Neural cell (in vitro differentiated cells): ENCODE measurements at regions not wholly inside any gene's neighbourhood (a gene's known extent, or its start where the extent isn't known, plus 50 kb on each side); places are given as distances from the start of the nearest gene placed in this dataset.

Experiments
- H2AFZ ChIP-seq: fragments of 200-600, 300-800 bp; sonication (generic), shearing (Covaris generic); 2 replicates; pipeline ENCODE4 v1.6.0; 2014; ENCODE audit warnings: low read depth, mild to moderate bottlenecking, antibody characterized with exemption, low read length, moderate library complexity
- H3F3A ChIP-seq: fragments of 200-600 bp; shearing (Covaris generic); 2 replicates; pipeline ENCODE4 v1.6.1; 2016; ENCODE audit warnings: mild to moderate bottlenecking, moderate library complexity, mixed read lengths, antibody characterized with exemption, low read length; ENCODE audit not compliant: insufficient read depth, poor library complexity, severe bottlenecking
- H3K27ac ChIP-seq: fragments of 200-600, 300-800 bp; sonication (generic), shearing (Covaris generic); 2 replicates; pipeline ENCODE4 v1.5.1; 2014; ENCODE audit warnings: mild to moderate bottlenecking, low read length, moderate library complexity
- H3K27me3 ChIP-seq: fragments of 300-800, 200-600 bp; sonication (generic), shearing (Covaris generic); 2 replicates; pipeline ENCODE4 v1.6.0; 2014; ENCODE audit warnings: mild to moderate bottlenecking, low read depth, low read length, moderate library complexity; ENCODE audit not compliant: insufficient read depth
- H3K36me3 ChIP-seq: fragments of 300-800, 200-600 bp; sonication (generic), shearing (Covaris generic); 2 replicates; pipeline ENCODE4 v1.5.1; 2014; ENCODE audit warnings: mild to moderate bottlenecking, antibody characterized with exemption, low read length, moderate library complexity; ENCODE audit not compliant: insufficient read depth
- H3K4me2 ChIP-seq: fragments of 300-800, 200-600 bp; sonication (generic), shearing (Covaris generic); 2 replicates; pipeline ENCODE4 v1.6.0; 2014; ENCODE audit warnings: mild to moderate bottlenecking, low read length
- H3K4me3 ChIP-seq: fragments of 300-800, 200-600 bp; sonication (generic), shearing (Covaris generic); 2 replicates; pipeline ENCODE4 v1.5.1; 2014; ENCODE audit warnings: mild to moderate bottlenecking, low read length, moderate library complexity
- H3K79me2 ChIP-seq: fragments of 200-600 bp; shearing (Covaris generic); replicated peaks from 2 replicates; pipeline ENCODE4 v1.6.0; 2014; ENCODE audit warnings: mild to moderate bottlenecking, low read length, moderate library complexity; ENCODE audit not compliant: insufficient read depth
- H3K9ac ChIP-seq: fragments of 300-800, 200-600 bp; sonication (generic), shearing (Covaris generic); 2 replicates; pipeline ENCODE4 v1.6.1; 2016; ENCODE audit warnings: mild to moderate bottlenecking, low read length, mixed read lengths
- H3K9me2 ChIP-seq: fragments of 200-600 bp; shearing (Covaris generic); 2 replicates; pipeline ENCODE4 v1.6.1; 2016; ENCODE audit warnings: mild to moderate bottlenecking, low read length, mixed read lengths; ENCODE audit not compliant: insufficient read depth
- H3K9me3 ChIP-seq: fragments of 200-600, 300-800 bp; sonication (generic), shearing (Covaris generic); 2 replicates; pipeline ENCODE4 v1.6.1; 2016; ENCODE audit warnings: mild to moderate bottlenecking, mixed run types, low read length, moderate library complexity, mixed read lengths
- H4K20me1 ChIP-seq: fragments of 200-600 bp; shearing (Covaris generic); 2 replicates; pipeline ENCODE4 v1.6.1; 2016; ENCODE audit warnings: mild to moderate bottlenecking, mixed run types; ENCODE audit not compliant: insufficient read depth
- CTCF ChIP-seq: fragments of 450-650 bp; IDR thresholded peaks from 2 replicates; pipeline ENCODE4 v1.5.1; 2014; ENCODE audit warnings: antibody characterized with exemption, mild to moderate bottlenecking, moderate library complexity; ENCODE audit not compliant: poor library complexity, severe bottlenecking
- EP300 ChIP-seq: fragments of 450-650 bp; conservative IDR thresholded peaks from 2 replicates; pipeline ENCODE4 v1.6.1; 2014; ENCODE audit warnings: antibody characterized with exemption, mild to moderate bottlenecking, moderate library complexity; ENCODE audit not compliant: poor library complexity, severe bottlenecking
- EZH2 ChIP-seq: fragments of 200-600, 300-800 bp; shearing (Covaris generic), sonication (generic); IDR thresholded peaks from 2 replicates; pipeline ENCODE4 v1.6.1; 2014; ENCODE audit warnings: antibody characterized with exemption, low read length, borderline replicate concordance, mild to moderate bottlenecking; ENCODE audit not compliant: insufficient read depth, poor library complexity, severe bottlenecking
- MXI1 ChIP-seq: fragments of 450-650 bp; conservative IDR thresholded peaks from 2 replicates; pipeline ENCODE4 v1.6.1; 2014; ENCODE audit warnings: antibody characterized with exemption, mild to moderate bottlenecking; ENCODE audit not compliant: poor library complexity, severe bottlenecking
- POLR2AphosphoS5 ChIP-seq: IDR thresholded peaks from 2 replicates; pipeline ENCODE4 v1.6.1; 2012
- RAD21 ChIP-seq: fragments of 450-650 bp; conservative IDR thresholded peaks from 2 replicates; pipeline ENCODE4 v1.6.1; 2014; ENCODE audit warnings: antibody characterized with exemption, mild to moderate bottlenecking, moderate library complexity
- REST ChIP-seq: IDR thresholded peaks from 2 replicates; pipeline ENCODE4 v1.6.1; 2012; ENCODE audit warnings: borderline replicate concordance
- SMC3 ChIP-seq: fragments of 450-650 bp; conservative IDR thresholded peaks from 2 replicates; pipeline ENCODE4 v1.6.1; 2014; ENCODE audit warnings: antibody characterized with exemption, mild to moderate bottlenecking, moderate library complexity; ENCODE audit not compliant: poor library complexity
- TAF1 ChIP-seq: IDR thresholded peaks from 2 replicates; pipeline ENCODE4 v1.6.1; 2012; ENCODE audit warnings: low read depth

DNA sequence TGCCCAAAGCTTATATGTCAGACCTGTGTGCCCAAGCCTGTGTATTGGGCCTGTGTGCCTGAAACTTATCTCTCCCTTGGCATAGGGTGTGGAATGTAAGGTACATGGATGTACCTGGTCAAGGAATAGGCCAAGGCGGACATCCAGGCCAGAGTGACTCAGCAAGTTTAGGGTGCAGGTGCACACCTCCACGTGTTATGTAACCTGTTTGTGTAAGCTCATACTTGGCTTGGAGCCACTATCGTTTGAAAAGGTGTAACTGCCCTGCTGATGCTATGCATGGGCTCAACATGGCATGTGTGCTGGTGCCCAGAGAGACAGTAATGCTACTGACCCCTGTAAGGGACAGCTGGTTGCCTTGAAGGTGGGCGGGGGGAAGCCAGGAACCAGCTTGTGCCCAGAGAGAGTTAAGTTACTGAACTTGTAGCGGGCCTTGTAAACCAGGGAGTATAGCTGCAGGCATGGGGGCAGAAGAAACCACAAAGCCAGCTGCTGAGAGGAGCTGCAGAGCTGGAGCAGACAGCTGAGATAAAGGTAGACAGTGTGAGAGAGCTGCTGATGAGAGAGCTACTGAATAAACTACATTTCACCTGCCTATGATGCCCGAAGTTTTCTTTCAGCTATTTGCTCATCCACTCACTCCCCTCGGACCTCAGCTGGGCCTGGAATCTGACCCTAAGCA lies 656.4 kb upstream of the ZWINT start:
- Histone ChIP-seq H3K9me3 (no peaks in the 10 kb centered on the region), H3K79me2 (no peaks in the 10 kb centered on the region), H3K27ac (no peak overlapping the region), H3K9me2 (no peaks in the 10 kb centered on the region), H3K36me3 (no peaks in the 10 kb centered on the region), H3K4me2 (no peak overlapping the region), H3K4me3 (no peak overlapping the region), H4K20me1 (no peaks in the 10 kb centered on the region), H3F3A (no peaks in the 10 kb centered on the region), H2AFZ (no peak overlapping the region), H3K27me3 (no peaks in the 10 kb centered on the region), H3K9ac (no peak overlapping the region)
- no peak for TF ChIP-seq POLR2AphosphoS5
- no peak for TF ChIP-seq REST
- TF ChIP-seq TAF1: no peak
- TF ChIP-seq EZH2: no peak
- no peak for TF ChIP-seq SMC3
- no peak for TF ChIP-seq RAD21
- no peak for TF ChIP-seq CTCF
- TF ChIP-seq MXI1: no peak
- no peak for TF ChIP-seq EP300

DNA sequence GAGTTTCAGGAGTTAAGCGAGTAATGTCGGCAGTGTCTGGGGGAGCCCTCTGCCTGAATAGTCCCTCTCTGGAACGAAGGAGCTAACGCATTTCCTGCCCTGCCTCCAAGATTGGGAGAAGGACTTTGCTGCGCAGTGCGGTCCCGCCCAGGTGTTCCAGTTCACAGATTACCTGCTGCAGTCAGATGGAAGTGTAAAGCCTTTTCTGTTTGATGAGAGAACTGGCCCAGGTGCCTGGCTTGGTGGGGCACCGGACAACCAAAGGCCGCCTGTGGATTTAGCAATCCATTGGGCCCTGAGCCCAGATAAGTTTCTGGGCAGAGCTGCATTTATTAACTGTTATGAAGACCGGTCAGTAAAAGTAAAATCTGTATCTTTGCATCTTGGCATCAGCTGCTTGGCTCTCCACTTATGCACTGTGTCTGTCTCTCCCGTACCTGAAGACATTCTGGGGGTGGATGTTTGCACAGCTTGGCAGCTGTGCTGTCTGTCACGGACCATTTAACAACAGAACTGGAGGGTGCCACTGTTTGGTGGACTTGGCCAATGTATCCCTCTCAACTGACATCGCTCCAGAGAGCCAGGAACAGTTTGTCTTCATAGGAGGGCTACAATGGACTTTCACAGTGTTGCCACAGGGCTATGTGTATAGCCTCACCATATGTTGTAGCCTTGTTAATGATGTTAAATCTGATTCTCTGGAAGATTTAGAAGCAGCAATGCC lies 654.7 kb upstream of the ZWINT start:
- Histone ChIP-seq H3F3A (no peaks in the 10 kb centered on the region), H3K27ac (no peak overlapping the region), H3K36me3 (no peaks in the 10 kb centered on the region), H3K9me3 (no peaks in the 10 kb centered on the region), H3K4me3 (no peak overlapping the region), H3K4me2 (no peak overlapping the region), H3K9me2 (no peaks in the 10 kb centered on the region), H4K20me1 (no peaks in the 10 kb centered on the region), H3K27me3 (no peaks in the 10 kb centered on the region), H2AFZ (no peak overlapping the region), H3K9ac (no peak overlapping the region), H3K79me2 (no peaks in the 10 kb centered on the region)
- no peak for TF ChIP-seq MXI1
- no peak for TF ChIP-seq POLR2AphosphoS5
- TF ChIP-seq TAF1: no peak
- no peak for TF ChIP-seq EP300
- TF ChIP-seq CTCF: no peak
- no peak for TF ChIP-seq EZH2
- TF ChIP-seq RAD21: no peak
- TF ChIP-seq REST: no peak
- no peak for TF ChIP-seq SMC3
